Coronary artery (tissue), 2 donors: ENCODE measurements at regions not wholly inside any gene's neighbourhood (a gene's known extent, or its start where the extent isn't known, plus 50 kb on each side); places are given as distances from the start of the nearest gene placed in this dataset.

Source experiments
- DNase-seq: peaks from one replicate; pipeline ENCODE4 v3.0.0-alpha.2; 2017; ENCODE audit warnings: low spot score
- H3K27ac ChIP-seq, 2 donors: fragments of 200-600 bp; sonication (generic); one replicate each; pipeline ENCODE4 v1.5.1; 2016 to 2019
- H3K4me3 ChIP-seq: fragments of 200-600 bp; sonication (generic); 2 replicates; pipeline ENCODE4 v1.5.1; 2016; ENCODE audit warnings: mild to moderate bottlenecking, moderate library complexity
- TF ChIP-seq, protein P1 (sequence below): fragments of 200-600 bp; sonication (generic); IDR thresholded peaks from one replicate; pipeline ENCODE4 v1.5.1; 2019; ENCODE audit warnings: antibody characterized with exemption

DNA sequence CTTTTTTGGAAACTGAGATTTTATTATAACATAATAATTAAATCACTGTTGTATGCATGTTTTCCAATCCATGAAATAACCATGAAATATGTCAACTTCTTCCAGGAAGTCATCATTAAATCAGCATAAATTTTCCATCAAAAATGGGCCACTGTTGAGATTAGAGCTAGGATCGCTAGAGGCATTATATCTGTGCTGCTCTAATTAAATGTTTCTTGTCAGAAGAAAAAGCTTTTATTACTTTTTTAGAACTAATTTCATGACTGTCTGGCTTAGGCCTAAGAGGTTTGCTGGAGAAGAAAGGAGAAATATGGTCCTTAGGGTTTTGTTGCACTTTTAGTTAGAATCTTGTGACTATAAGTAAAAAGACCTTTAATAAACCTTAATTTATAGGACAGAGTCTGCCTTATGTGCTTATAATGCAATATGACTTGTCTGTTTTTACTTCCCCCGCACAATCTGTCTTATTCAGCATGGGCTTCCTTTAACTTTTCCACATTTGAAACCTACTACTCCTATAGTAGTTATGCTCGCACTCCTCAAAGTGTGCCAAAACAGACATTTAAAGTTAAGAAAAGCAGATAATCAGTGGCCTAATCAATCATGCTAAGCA lies 363.4 kb upstream of the GCFC2 start:
- DNase-seq, result no peak
- TF ChIP-seq, protein P1, sequence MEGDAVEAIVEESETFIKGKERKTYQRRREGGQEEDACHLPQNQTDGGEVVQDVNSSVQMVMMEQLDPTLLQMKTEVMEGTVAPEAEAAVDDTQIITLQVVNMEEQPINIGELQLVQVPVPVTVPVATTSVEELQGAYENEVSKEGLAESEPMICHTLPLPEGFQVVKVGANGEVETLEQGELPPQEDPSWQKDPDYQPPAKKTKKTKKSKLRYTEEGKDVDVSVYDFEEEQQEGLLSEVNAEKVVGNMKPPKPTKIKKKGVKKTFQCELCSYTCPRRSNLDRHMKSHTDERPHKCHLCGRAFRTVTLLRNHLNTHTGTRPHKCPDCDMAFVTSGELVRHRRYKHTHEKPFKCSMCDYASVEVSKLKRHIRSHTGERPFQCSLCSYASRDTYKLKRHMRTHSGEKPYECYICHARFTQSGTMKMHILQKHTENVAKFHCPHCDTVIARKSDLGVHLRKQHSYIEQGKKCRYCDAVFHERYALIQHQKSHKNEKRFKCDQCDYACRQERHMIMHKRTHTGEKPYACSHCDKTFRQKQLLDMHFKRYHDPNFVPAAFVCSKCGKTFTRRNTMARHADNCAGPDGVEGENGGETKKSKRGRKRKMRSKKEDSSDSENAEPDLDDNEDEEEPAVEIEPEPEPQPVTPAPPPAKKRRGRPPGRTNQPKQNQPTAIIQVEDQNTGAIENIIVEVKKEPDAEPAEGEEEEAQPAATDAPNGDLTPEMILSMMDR, result no peak
- Histone ChIP-seq H3K4me3 (no peak overlapping the region), H3K27ac (no peak overlapping the region)

DNA sequence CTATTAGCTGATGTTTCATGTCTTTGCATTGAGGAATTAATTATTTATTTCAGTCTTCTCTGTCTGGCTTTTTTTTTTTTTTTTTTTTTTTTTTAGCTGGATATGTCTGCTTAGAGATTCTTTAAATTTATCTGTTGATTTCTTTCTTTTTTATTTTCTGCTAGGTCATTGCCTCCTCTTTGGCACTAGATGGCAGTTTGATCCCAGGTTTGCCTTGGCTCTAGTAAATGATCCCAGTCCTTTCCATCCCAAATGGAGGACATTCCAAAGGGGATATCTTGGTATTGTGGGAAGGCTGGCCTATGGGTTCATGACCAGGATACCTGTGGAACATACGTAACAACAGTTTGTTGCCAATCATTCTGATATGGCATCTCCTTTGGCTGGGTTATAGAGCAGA lies 339.5 kb upstream of the GCFC2 start:
- no peak for DNase-seq
- Histone ChIP-seq H3K4me3 (no peak overlapping the region), H3K27ac (no peak overlapping the region)
- TF ChIP-seq, protein P1, result no peak

DNA sequence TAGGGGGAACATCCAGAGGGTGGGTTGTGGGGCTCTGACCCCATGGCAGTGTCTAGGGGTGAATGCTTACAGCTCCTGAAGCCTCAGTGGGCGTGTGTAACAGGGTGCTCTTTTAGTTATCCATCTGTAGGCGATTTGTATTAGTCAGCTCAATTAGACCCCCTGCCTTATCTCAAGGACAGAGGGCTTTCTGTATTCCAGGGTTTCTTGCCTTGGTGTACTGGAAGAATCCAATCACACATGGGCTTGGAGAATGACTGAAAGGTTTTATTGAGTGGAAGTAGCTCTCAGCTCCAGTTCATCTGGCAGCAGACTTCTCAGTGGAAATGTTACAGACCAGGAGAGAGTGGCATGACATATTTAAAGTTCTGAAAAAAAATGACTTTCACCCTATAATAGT lies 334.0 kb upstream of the GCFC2 start:
- DNase-seq, result no peak
- TF ChIP-seq, protein P1, result no peak
- H3K4me3 ChIP-seq, result no peak overlapping the region
- H3K27ac ChIP-seq, result no peak overlapping the region

DNA sequence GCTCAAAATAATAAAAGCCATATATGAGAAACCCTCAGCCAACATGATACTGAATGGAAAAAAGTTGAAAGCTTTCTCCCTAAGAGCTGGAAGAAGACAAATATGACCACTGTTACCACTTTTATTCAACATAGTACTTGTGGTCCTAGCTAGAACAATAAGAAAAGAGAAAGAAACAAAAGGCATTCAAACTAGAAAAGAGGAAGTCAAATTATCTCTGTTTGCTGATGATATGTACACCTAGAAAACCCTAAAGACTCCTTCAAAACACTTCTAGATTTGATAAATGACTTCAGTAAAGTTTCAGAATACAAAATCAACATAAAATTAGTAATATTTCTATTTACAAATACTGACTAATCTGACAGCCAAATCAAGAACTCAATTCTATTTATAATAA lies 328.8 kb upstream of the GCFC2 start:
- no peak for DNase-seq
- no peak overlapping the region for H3K4me3 ChIP-seq
- TF ChIP-seq, protein P1, result no peak
- H3K27ac ChIP-seq, result no peak overlapping the region

DNA sequence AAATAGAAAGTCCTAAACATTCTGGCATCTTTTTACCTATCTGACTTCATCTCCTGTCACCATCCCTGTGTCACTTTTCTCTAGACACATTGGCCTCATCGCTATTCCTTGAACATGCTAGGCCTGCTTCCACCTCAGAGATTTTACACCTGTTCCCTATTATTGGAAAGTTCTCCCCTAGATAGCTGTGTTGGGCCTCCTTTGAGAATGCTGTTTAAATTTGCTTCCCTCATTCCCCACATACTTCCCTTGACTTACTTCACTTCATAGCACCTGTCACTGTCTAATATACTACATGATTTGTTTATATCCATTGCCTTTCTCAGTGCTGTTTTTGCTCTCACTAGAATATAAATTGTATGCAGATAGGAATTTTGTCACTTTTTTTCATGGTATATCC lies 317.0 kb upstream of the GCFC2 start:
- Histone ChIP-seq H3K27ac (no peak overlapping the region), H3K4me3 (no peak overlapping the region)
- TF ChIP-seq, protein P1, result no peak
- DNase-seq, result no peak

DNA sequence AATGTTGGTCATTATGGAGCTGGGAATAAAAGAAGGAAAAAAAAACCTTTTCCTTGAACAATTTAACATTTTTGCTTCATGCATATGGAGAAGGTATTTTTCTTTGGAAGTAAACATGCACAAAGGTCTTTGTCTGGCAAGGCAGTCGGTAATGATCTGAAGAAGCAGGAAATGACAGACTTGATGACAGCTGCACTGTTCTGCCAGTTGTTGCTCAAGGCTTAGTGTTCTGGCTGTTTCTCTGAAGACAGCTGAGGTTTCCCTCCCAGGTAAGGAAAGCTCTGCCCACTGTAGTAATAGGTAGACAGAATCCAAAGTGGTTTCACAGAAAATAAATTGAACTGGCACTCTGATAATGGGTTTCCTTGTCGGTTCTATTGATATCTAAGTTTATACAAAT lies 308.4 kb upstream of the GCFC2 start:
- TF ChIP-seq, protein P1, result no peak
- H3K27ac ChIP-seq, result no peak overlapping the region

DNA sequence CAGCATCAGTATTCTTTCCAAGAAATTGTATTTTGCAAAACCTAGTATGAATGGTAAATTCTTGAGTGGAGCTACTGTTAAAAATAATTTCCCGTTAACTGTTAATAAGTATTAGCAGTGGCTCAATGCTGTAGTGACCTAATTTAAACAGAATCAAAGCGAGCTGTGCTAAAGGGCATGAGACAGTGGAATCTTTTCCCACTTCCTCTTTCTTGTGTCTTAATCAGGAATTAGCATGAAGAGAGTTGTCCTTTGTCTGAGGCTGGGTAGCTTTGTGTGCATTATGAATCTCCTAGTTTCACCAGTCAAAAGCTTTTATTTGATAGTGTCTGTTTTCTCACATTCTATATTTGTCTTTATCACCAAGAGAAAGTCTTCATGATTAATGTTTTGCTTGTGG lies 298.8 kb upstream of the GCFC2 start:
- TF ChIP-seq, protein P1, result no peak
- Histone ChIP-seq H3K27ac (no peak overlapping the region), H3K4me3 (no peak overlapping the region)
- no peak for DNase-seq

More for the DNA sequence above, 308.4 kb upstream of the GCFC2 start:
- DNase-seq, result no peak
- H3K4me3 ChIP-seq, result no peak overlapping the region
